GM19463 (cell line): ENCODE measurements at regions not wholly inside any gene's neighbourhood (a gene's known extent, or its start where the extent isn't known, plus 50 kb on each side); places are given as distances from the start of the nearest gene placed in this dataset.

Experiments used
- ATAC-seq: cut with Tn5 transposase; IDR thresholded peaks from one replicate; pipeline ENCODE4 v1.9.1; 2021; ENCODE audit warnings: mild to moderate bottlenecking, moderate library complexity; ENCODE audit not compliant: unreplicated experiment

DNA sequence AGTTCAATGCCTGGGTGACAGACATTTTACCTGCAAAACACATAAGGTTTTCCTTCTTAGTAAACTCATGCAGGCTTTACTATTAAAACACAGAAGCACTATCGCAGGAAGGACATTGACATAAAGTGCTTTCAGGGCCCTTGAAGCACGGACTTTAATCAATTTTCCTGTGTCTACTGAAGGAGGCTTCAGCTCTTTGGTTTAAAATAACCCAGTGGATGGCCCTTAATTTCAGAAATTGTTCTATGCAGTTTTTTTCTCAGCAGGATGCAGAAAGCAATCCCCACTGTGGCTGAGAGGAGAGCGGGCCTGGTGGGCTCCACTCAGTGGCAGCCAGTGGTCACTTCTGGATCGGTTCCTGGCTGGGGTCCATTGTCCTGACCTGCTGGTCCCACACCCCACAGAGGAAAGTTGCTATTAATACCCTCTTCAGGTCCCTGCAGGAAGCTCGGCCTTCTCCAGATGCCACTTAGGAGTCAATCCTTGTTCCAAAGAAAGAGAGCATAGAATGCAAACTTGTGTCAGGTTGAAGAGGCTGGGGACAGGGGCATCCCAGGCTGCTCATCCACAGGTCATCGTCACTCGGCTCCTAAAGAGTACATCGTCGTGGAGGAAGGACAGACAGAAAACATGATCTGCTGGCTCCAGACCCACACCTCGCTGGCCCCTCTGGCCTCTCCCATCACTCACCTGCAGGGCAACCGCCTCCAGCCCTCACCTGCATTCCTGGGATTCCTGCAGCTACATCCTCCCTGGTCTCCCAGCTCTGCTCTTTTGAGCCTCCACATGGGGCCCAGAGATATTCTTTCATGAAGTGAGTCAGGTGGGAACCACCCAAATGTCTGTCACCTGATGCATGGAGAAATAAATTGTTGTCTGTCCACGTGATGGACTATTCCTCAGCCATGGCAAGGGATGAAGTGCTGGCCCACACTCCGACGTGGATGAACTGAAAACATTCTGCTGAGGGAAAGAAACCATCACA lies 153.1 kb downstream of the PSMG1 start:
- ATAC-seq: no peak

DNA sequence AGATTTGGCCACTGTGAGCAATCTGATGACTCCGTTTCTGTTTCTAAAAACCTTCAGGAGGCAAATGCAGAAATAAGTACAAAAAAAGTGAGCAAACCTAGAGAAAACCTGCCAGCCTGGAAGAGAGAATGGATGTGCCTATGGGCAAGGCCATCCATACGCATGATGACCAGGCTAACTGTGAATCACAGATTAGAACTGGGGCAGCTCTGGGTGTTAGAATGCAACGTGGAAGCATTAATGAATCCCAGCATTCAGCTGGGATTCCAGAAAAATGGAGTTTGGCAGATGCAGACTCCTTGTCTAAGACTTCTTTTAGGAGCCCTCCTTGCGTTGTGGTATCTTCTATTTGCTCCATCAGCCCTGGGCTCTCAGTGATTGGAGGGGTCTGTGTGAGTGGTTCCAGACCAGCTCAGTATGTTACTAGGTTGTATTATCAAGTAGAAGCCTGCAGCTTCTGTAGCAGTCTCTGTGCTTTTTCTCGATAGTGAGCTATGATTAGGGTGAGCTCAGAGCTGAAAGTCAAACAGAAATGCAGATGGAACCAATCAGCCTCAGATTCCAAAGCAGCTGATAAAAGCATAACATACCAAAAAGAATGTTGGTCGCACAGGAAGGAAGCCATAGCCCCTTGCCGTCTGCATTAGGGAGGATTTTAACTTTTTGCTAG lies 154.0 kb downstream of the PSMG1 start:
- no peak for ATAC-seq

GRCh38 chr21:39025198-39025597 lies 158.1 kb downstream of the PSMG1 start:
- no peak for ATAC-seq

DNA sequence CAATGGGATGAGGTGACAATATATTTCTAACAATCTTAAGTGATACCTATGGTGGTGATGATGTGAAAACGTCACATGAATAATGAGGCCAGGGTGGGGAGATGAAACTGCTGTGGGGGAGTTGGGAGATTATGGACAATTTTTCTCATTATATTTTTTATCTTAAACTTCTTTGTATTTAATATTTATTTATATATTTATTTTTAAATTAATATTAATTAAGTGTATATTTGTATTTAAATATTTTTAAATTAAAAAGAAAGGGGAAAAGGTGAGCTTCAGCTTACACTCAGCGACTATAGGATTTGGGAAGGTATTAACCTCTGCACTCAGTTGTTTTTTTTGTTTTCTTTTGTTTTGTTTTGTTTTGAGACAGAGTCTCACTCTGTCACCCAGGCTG lies 158.7 kb downstream of the PSMG1 start:
- ATAC-seq: no peak

- no peak for ATAC-seq
These were observed 160.2 kb downstream of the PSMG1 start for GRCh38 chr21:39022863-39023693.

- ATAC-seq: no peak
These were observed 160.8 kb downstream of the PSMG1 start for GRCh38 chr21:39022466-39022862.

- ATAC-seq: no peak
These were observed 161.2 kb downstream of the PSMG1 start for GRCh38 chr21:39022035-39022434.

- ATAC-seq: no peak
These were observed 161.8 kb downstream of the PSMG1 start for GRCh38 chr21:39021478-39021832.

DNA sequence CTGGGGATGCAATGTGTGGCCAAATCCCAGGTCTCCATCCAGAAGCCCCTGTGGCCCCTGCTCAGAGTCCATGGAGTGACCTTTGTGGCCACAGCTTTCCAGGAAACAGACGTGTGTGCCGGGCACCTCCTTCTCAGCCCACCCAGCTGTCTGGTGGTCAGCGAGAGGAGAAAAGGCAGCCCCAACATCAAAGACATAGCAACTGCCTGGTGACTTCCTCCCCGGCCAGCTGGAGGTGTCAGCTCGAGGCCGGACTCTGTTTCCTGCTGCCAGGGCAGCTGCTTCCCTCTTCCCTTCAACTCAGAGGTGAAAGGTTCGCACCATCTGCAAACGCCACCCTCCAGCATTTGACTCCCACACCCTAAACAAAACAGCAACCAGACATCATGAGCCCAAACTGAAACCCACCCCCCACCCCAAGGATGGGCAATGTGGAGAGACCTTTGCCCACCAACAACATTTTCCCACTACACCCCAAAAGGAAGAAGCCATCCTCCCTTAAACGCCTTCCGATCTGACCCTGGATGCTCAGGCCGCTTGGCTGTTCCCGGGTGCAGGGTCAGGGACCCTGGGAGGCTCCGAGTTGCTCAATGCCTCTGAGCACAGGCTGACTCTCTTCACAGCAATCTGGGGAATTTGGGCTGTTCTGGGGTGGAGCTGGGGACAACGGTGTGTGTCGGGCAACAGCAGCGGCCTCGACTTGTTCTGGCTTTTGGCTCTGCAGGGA lies 162.3 kb downstream of the PSMG1 start:
- ATAC-seq: no peak

DNA sequence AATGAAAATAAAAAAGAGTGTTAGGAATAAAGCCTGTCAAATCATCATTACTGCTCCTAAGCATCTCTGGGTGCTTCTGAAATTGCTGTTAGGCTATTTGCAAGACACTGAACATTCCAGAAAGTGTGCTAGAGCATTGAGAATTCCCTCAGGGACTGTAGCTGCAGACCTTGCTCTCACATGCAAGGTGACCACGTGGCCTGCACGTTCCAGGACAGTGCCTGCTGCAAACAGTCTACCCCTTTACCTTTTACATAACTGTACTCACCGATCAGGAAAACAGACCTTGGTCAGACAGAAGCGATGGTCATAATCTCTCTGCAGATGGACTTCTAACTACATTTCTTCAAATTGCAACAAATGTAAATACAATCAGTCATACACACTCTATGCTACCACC lies 164.5 kb downstream of the PSMG1 start:
- ATAC-seq: no peak

DNA sequence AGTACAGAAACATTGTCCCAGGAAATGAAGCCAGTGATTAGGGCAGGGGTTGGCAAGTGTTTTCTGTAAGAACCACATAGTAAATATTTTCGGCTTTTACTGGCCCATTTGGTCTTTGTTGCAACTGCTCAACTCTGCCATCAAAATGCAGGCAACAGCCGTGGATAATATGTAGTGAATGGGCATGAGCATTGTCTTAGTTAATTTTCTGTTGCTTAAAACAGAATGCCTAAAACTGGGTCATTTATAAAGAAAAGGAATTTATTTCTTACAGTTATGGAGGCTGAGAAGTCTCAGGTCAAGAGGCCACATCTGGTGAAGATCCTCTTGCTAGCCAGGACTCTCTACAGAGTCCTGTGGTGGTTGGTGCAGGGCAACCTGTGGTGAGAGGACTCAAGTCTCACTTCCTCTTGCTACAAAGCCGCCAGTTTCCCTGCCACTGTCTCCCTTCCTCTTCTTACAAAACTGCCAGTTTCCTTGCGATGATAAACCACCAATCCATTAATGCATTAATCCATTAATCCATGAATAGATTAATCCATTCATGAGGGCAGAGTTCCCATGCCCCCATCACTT lies 166.4 kb downstream of the PSMG1 start:
- peak; percentile 100 for ATAC-seq

DNA sequence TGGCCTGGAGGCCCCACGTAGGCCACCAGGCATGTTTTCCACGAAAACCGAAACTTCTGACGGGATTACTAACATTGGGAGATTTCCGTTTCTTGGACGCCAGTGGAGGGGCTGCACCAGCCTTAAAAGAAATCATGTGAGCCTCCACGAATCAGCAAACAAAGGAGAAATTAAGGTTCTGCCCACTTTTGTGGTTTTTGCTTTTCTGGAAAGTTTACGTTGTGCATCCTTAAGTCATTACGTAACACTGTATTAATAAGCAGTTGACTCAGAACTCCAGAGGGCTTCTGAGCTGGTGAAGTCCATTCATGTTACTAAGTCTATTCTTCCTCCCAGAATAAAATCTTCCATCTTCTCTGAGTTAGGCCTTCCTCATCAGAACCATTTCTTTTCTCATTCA lies 168.5 kb downstream of the PSMG1 start:
- no peak for ATAC-seq

GRCh38 chr21:39012326-39013230 lies 170.7 kb downstream of the PSMG1 start:
- no peak for ATAC-seq

GRCh38 chr21:39011911-39012310 lies 171.3 kb downstream of the PSMG1 start:
- ATAC-seq: no peak

DNA sequence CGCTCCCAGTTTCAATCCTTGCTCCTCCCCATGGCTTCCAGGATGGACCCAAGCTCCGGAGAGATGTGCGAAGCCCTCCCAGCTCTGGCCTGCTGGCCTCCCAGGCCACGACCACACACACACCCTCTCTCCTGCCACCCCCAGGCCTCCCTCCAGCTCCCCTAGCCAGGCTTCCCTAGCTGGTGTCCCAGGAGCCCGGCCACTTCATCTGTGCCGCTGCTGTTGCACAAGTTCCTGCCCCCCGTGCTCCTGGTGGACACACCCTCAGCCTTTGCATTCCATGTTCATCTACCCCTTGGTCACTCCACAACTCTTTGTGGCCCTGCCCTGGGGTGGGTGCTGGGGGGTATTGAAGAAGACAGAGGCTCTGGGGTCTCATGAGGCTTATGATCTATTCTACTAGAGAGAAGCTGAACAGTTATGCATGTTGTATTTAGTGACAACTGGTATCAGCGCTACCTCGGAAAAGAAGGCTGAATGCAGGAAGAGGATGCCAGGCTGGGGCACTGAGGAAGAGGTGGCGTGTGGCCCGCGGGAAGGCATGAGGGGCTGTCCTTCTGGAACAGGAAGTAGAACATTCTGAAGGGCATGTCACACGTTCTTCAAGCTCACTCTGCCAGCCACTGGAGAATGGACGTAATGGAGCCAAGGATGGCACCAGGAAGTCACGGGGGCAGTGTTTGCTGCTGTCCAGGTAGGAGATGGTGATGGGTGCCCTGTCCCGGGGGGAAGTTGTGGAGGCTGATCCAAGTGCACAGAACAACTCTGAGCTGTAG lies 172.4 kb downstream of the PSMG1 start:
- ATAC-seq: no peak

DNA sequence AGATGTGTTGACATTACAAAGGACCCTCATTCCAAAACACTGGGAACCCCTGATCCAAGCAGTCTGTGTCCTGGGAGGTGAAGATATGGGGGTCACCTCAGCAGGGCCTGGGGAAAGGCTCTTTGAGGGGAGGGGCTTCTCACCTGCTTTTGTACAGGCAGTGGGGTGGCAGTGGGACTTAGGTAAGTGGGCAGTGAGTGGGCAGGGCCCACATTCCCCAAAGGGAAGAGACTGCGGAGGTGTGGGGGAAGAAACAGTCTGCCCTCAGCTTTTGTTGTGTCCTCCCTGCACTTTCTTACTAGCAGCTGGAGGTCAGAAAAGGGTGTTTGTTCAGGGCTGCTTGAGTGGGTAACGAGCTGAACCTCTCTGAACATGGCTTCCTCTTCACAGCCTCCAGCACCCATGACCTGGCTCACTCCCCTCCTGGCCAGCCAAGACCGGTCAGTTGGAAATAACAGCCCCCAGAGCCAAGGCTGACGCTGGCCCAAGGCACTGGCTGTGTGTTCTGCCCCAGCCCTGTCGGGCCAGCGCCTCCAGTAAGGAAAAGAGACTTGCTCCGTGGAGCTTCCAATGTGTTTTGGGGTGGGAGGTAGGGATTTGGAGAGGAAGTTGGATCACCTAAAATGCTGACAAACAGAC lies 173.5 kb downstream of the PSMG1 start:
- ATAC-seq: no peak

DNA sequence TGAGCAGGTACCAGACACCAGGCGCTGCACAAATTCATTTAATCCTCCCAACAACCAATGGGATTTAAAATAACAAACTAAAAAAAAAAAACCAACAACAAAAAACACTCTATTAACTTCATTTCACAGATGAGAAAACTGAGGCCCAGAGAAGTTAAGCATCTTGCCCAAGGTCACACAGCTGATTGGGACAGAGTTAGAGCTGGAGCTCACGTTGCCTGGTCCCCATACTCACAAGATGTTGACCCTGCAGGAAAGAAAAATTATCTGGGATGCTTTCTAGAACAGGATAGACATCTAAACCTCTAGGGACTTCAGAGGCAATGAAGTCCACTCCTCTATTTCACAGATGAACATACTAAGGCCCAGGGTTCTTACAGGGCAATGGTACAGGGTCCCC lies 175.3 kb downstream of the PSMG1 start:
- no peak for ATAC-seq

- no peak for ATAC-seq
These were observed 175.7 kb downstream of the PSMG1 start for GRCh38 chr21:39007532-39007931.
